NOMO-1 treated with dmso at 0.1 percent for 144 hours (cell line): ENCODE measurements at regions not wholly inside any gene's neighbourhood (a gene's known extent, or its start where the extent isn't known, plus 50 kb on each side); places are given as distances from the start of the nearest gene placed in this dataset.
"Not testable (repeated sequence)": the region's sequence is repeated elsewhere in the genome, so short reads cannot be mapped to it uniquely, and the experiment has no call there.

ENCODE experiments used
- DNase-seq: peaks from one replicate; lab custom pipeline; 2025; ENCODE audit not compliant: unreplicated experiment; lab: John Stamatoyannopoulos, UW

GRCh38 chr16:88227026-88227721 lies 155.6 kb upstream of the ZNF469 start:
- not testable (repeated sequence) for DNase-seq

GRCh38 chr16:88227722-88228482 lies 154.9 kb upstream of the ZNF469 start:
- not testable (repeated sequence) for DNase-seq

GRCh38 chr16:88228751-88229150 lies 154.0 kb upstream of the ZNF469 start:
- not testable (repeated sequence) for DNase-seq

GRCh38 chr16:88229710-88230109 lies 153.0 kb upstream of the ZNF469 start:
- not testable (repeated sequence) for DNase-seq

- DNase-seq: not testable (repeated sequence)
These were observed 152.3 kb upstream of the ZNF469 start for GRCh38 chr16:88230276-88230966.

GRCh38 chr16:88230967-88231615 lies 151.7 kb upstream of the ZNF469 start:
- DNase-seq: not testable (repeated sequence)

- not testable (repeated sequence) for DNase-seq
These were observed 150.9 kb upstream of the ZNF469 start for GRCh38 chr16:88231839-88232238.

- not testable (repeated sequence) for DNase-seq
These were observed 150.1 kb upstream of the ZNF469 start for GRCh38 chr16:88232401-88233258.

- not testable (repeated sequence) for DNase-seq
These were observed 148.9 kb upstream of the ZNF469 start for GRCh38 chr16:88233621-88234420.

- DNase-seq: not testable (repeated sequence)
These were observed 148.1 kb upstream of the ZNF469 start for GRCh38 chr16:88234421-88235271.

GRCh38 chr16:88235691-88236090 lies 147.1 kb upstream of the ZNF469 start:
- not testable (repeated sequence) for DNase-seq

- not testable (repeated sequence) for DNase-seq
These were observed 146.5 kb upstream of the ZNF469 start for GRCh38 chr16:88236229-88236628.

GRCh38 chr16:88237314-88237713 lies 145.4 kb upstream of the ZNF469 start:
- not testable (repeated sequence) for DNase-seq

GRCh38 chr16:88237761-88238415 lies 144.9 kb upstream of the ZNF469 start:
- DNase-seq: not testable (repeated sequence)

GRCh38 chr16:88238732-88239274 lies 144.0 kb upstream of the ZNF469 start:
- peak; percentile 6 for DNase-seq

GRCh38 chr16:88240118-88240517 lies 142.6 kb upstream of the ZNF469 start:
- not testable (repeated sequence) for DNase-seq

GRCh38 chr16:88240776-88241175 lies 142.0 kb upstream of the ZNF469 start:
- not testable (repeated sequence) for DNase-seq
